22Rv1 (cell line): ENCODE measurements at regions not wholly inside any gene's neighbourhood (a gene's known extent, or its start where the extent isn't known, plus 50 kb on each side); places are given as distances from the start of the nearest gene placed in this dataset.

Experiments
- H3K27ac ChIP-seq: fragments of 450-650 bp; 2 replicates; pipeline ENCODE4 v1.5.1; 2017
- CTCF ChIP-seq: fragments of 450-650 bp; IDR thresholded peaks from 2 replicates; pipeline ENCODE4 v1.5.1; 2017; ENCODE audit warnings: mild to moderate bottlenecking
- ZFX ChIP-seq: fragments of 450-650 bp; IDR thresholded peaks from 2 replicates; pipeline ENCODE4 v1.6.1; 2017; ENCODE audit warnings: antibody characterized with exemption, borderline replicate concordance

GRCh38 chr3:193795062-193795690 is 202.2 kb downstream of the OPA1 start:
- H3K27ac ChIP-seq, result no peak overlapping the region
- no peak for TF ChIP-seq ZFX
- TF ChIP-seq CTCF, result no peak

- H3K27ac ChIP-seq, result no peak overlapping the region
- TF ChIP-seq ZFX (no peak), CTCF (no peak)
Observed at GRCh38 chr3:193796089-193796488, 203.1 kb downstream of the OPA1 start.

GRCh38 chr3:193797566-193797965 is 204.6 kb downstream of the OPA1 start:
- TF ChIP-seq CTCF, result no peak
- no peak for TF ChIP-seq ZFX
- no peak overlapping the region for H3K27ac ChIP-seq

- no peak for TF ChIP-seq CTCF
- TF ChIP-seq ZFX, result no peak
- no peak overlapping the region for H3K27ac ChIP-seq
Observed at GRCh38 chr3:193798051-193798450, 205.0 kb downstream of the OPA1 start.

GRCh38 chr3:193800138-193801043 is 207.4 kb downstream of the OPA1 start:
- no peak overlapping the region for H3K27ac ChIP-seq
- no peak for TF ChIP-seq ZFX
- TF ChIP-seq CTCF, result no peak

GRCh38 chr3:193801097-193801496 is 208.1 kb downstream of the OPA1 start:
- H3K27ac ChIP-seq, result no peak overlapping the region
- no peak for TF ChIP-seq CTCF
- no peak for TF ChIP-seq ZFX

GRCh38 chr3:193803288-193803687 is 210.3 kb downstream of the OPA1 start:
- TF ChIP-seq CTCF (no peak), ZFX (no peak)
- no peak overlapping the region for H3K27ac ChIP-seq
